G401.6 (cell line): ENCODE measurements at regions not wholly inside any gene's neighbourhood (a gene's known extent, or its start where the extent isn't known, plus 50 kb on each side); places are given as distances from the start of the nearest gene placed in this dataset.
"Not testable (repeated sequence)": the region's sequence is repeated elsewhere in the genome, so short reads cannot be mapped to it uniquely, and the experiment has no call there.

Source experiments
- FAIRE-seq: peaks from 2 replicates; lab custom pipeline; 2012; peaks lifted over from hg19 to GRCh38; lab: Jason Lieb, UNC

- FAIRE-seq: no peak
These were observed 1497.9 kb downstream of the MAT2B start for GRCh38 chr5:165003283-165003682.

GRCh38 chr5:165004175-165004574, 1498.8 kb downstream of the MAT2B start:
- FAIRE-seq: no peak

- no peak for FAIRE-seq
These were observed 1509.0 kb downstream of the MAT2B start for GRCh38 chr5:165014439-165014838.

- FAIRE-seq: no peak
These were observed 1509.7 kb downstream of the MAT2B start for GRCh38 chr5:165015126-165015525.

DNA sequence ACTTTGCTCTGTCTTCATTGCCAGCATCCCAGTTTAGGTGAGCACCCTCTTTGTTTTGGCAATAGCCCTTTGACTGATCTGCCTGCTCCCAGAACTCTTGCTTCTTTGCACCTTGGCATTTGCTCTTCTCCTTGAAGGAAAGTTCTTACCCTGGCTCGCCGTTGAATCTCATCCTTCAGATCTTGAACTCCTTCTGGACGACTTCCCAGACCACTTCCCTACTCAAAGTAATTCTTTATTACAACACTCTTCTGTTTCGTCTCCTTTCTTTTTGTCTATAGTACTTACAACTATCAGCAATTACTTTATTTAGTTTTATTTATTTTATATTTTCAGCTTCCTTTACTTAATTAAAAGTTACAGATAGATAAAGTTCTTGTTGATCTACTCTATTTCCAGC, 1510.1 kb downstream of the MAT2B start:
- no peak for FAIRE-seq

- no peak for FAIRE-seq
These were observed 1521.6 kb downstream of the MAT2B start for GRCh38 chr5:165026971-165027370.

DNA sequence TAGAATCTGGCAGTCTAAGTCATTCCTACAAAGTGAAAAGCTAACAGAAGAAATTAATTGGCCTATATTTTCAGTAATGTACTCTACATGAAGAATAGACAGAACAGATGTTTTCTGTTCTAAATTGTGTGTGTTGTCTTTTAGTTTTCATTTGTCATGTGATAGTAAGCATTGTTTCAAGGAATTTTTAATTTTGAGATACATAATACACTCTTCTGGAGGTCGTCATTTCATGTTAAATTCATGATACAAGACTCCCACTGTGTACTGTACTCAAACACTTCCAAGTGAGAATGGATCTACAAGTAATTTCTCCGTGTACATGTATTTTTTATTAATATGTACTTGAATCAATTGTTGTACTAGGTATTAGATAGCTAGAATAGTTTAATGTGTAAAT, 1522.9 kb downstream of the MAT2B start:
- no peak for FAIRE-seq

- no peak for FAIRE-seq
These were observed 1523.9 kb downstream of the MAT2B start for GRCh38 chr5:165029099-165029870.

DNA sequence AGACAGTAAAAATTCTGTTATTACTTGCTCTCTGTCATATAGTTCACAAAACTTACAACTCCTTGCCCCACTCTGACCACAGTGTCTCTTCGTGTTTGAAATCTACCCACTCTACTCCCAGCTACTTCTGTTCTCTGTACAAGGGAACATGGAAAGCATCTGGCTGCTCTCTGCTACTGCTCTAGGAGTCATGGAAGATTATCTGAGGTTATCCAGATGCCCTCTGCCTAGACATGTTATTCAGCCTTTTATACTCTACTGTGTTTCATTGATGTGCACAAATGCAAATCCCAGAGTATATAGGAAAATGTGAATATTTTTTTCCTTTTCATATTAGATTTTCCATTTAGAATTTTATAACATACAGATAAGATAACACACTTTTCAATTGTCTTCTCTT, 1525.6 kb downstream of the MAT2B start:
- no peak for FAIRE-seq

GRCh38 chr5:165031371-165031770, 1526.0 kb downstream of the MAT2B start:
- no peak for FAIRE-seq

GRCh38 chr5:165035520-165035919, 1530.1 kb downstream of the MAT2B start:
- FAIRE-seq: no peak

- FAIRE-seq: no peak
These were observed 1534.3 kb downstream of the MAT2B start for GRCh38 chr5:165039748-165040147.

GRCh38 chr5:165045941-165046340, 1540.5 kb downstream of the MAT2B start:
- not testable (repeated sequence) for FAIRE-seq

DNA sequence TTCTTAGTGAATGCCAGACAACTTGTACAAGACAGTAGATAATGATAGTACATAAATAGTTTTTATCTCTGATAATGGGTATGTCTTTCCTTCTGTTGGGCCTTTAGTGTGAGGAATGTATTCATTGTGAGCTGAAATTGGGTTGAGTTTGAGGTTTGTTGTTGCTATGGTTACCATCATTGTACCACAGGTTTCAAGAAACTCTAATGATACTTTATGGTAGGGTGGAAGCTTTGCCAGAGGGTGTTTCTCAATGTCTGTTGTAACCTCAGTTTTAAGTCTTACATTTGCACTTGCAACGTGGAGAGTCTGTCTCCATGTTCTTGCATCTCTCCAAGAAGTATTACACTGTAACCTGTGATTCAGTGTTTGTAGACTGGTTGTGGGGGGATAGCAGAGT, 1550.1 kb downstream of the MAT2B start:
- FAIRE-seq: no peak

DNA sequence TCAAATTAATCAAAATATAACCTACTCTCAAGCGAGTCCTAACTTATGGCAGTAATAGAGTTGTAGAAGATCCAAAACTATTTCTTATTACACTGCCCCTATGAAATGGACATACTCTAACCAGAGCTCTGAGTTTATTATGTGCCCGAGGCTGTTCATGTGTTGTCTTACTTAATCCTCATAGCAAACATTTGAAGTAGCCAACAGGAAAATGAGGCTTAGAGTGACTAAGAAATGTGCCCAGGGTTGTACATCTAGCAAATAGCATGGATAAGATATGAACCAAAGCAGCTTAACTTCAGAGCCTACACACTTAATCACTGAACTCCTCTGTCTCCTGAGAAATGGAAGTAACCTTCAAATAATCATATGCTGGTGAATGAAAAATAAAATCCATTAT, 1551.7 kb downstream of the MAT2B start:
- FAIRE-seq: no peak

DNA sequence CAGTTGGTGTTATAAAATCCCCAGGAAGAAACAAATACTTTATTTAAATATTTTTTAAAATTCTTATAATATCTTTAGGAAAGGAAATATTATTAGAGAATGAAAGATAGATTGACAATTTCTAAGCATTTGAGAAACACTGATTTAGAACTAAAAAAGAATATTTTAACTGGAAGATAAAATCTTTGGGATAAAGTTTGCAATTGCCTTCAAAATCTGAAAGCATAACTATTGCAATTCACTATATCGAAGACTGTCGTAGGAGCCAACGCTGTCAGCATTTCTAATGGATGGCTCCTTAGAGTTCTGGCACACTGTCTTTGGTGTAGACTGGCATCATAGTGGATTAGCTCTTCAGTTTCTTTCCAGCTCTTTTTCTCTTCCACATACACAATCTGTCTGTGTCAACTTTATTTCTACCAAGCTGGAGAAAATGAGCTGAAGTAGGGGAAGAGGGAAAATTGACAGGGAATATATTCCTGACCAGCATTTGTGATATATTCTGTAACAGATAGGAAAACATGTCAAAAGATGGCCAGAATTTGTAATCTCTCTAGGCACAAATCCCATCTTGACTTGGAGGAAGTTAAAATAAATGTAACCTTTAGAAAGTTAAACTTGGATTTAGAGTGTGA, 1561.4 kb downstream of the MAT2B start:
- FAIRE-seq: no peak

GRCh38 chr5:165076686-165077085, 1571.3 kb downstream of the MAT2B start:
- no peak for FAIRE-seq

DNA sequence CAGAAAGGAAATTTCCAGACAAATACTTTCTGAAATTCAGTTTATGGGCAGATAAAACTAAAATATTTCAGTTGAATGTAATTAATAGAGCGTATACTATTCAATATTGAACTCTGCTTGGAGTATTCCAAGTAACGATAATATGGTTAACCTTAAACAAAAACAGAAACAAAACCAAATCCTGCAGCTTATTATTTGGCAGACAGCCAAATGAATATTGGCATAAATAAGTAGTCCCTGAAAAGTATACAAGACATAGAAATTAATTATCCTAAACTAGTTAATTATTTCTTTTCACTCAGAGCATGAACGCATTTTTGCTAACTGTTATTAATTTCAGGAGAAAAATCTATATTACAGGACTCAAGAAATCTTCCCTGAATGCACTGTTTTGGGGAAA, 1574.0 kb downstream of the MAT2B start:
- FAIRE-seq: no peak

DNA sequence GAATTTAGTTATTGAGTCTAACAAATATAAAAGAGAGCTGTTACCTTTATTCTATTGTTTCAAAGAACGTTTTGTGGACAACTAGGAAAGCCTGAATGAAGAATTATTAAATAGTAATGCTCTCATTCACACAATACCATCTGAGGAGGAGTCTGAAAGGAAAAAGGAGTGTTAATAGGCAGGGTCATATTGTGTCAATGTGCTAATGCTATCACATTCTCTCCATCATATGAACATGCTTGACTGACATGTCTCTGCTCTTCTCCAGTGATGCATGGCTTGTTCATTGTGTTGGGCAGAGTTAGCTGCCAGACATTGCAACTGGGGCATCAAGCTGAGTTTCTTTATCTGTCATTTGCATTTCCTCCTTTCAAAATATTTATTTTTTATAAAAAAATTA, 1578.0 kb downstream of the MAT2B start:
- FAIRE-seq: no peak

DNA sequence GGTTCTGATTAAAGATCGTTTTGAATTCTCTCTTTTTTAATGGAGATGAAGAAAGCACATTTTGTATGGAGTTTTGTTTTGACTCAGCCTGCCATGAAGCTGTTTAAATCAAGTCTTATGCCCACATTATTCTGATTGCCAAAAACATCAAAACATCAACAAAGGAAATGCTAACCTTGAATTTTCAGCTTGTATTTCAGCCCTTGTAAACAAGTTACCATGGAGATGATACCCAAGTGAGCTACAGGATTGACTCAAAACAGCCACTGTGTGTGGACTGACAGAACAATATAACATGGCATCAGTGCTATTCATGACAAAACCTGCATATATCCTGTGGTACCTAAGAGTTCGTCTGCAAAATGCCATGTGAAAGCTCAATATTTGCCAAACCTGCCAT, 1581.0 kb downstream of the MAT2B start:
- no peak for FAIRE-seq

DNA sequence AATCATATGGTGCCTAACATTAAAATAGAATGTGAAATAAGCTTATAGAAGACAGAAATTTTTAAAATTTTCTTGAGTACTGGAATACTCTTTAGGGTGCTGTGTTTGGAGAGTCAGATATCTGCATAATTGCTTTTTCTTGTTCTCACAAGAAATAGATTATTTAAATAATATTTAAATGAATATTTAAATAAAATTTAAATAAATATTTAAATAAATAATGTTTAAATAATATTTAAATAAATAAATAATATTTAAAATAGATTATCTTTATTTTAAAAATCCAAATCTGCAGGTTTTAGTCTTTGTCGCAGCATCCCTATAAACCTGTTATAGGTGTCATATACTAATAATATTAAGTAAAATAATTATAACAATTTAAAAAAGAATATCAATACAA, 1589.4 kb downstream of the MAT2B start:
- FAIRE-seq: peak; percentile 78

DNA sequence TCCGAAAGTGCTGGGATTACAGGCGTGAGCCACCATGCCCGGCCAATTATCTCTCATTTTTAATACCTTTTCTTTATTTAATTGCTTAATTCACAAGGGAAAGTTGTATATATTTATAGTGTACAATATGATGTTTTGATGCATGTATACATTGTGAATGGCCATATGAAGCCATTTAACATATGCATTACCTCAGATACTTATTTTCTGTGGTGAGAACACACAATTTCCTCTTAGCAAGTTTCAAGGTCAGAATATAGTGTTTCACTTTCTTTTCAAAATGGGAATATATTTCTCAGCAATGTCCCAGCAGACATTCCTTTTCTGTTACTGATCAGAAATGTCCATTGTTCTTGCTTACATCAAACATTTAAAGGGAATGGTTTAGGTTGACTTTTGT, 1596.3 kb downstream of the MAT2B start:
- no peak for FAIRE-seq

GRCh38 chr5:165104611-165105010, 1599.2 kb downstream of the MAT2B start:
- no peak for FAIRE-seq

DNA sequence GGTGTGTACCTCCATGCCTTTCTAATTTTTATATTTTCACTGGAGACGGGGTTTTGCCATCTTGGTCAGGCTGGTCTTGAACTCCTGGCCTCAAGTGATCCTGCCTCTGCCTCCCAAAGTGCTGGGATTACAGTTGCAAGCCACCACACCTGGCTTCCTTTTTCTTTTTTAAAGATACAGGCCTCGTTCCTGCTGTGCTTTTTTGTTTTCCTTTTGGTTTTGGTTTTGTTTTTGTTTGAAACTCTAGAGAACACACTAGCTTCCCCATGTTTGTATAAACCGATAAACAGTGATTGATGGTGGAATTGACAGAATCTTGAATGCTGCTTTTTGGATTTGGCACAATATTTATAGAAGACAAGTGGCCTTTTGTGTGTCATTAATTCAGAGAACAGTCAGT, 1603.4 kb downstream of the MAT2B start:
- no peak for FAIRE-seq
